ENCODE measurements at regions not wholly inside any gene's neighbourhood (a gene's known extent, or its start where the extent isn't known, plus 50 kb on each side); places are given as distances from the start of the nearest gene placed in this dataset.

- no peak for DNase-seq (ENCODE audit: low spot score)
- TF ChIP-seq CTCF (IDR thresholded peaks at IDR 0.05), result no peak
- no peak overlapping the region for H3K27ac ChIP-seq
- H3K4me3 ChIP-seq, result no peak overlapping the region
Measured at GRCh38 chr10:3682745-3683144, 102.3 kb downstream of the KLF6 start.

GRCh38 chr10:3681642-3682554 lies 103.1 kb downstream of the KLF6 start:
- Histone ChIP-seq H3K4me3 (no peak overlapping the region), H3K27ac (no peak overlapping the region)
- DNase-seq (ENCODE audit: low spot score), result no peak
- TF ChIP-seq CTCF (IDR thresholded peaks at IDR 0.05), result no peak

- Histone ChIP-seq H3K4me3 (no peak overlapping the region), H3K27ac (no peak overlapping the region)
- DNase-seq (ENCODE audit: low spot score), result no peak
- no peak for TF ChIP-seq CTCF (IDR thresholded peaks at IDR 0.05)
Measured at GRCh38 chr10:3679950-3680629, 104.9 kb downstream of the KLF6 start.

GRCh38 chr10:3678629-3679227 lies 106.3 kb downstream of the KLF6 start:
- H3K27ac ChIP-seq, result no peak overlapping the region
- DNase-seq (ENCODE audit: low spot score), result no peak
- TF ChIP-seq CTCF (IDR thresholded peaks at IDR 0.05), result no peak
- no peak overlapping the region for H3K4me3 ChIP-seq

- Histone ChIP-seq H3K27ac (no peak overlapping the region), H3K4me3 (no peak overlapping the region)
- no peak for DNase-seq (ENCODE audit: low spot score)
- TF ChIP-seq CTCF (IDR thresholded peaks at IDR 0.05), result no peak
Measured at GRCh38 chr10:3676564-3676963, 108.4 kb downstream of the KLF6 start.

- no peak for TF ChIP-seq CTCF (IDR thresholded peaks at IDR 0.05)
- Histone ChIP-seq H3K27ac (no peak overlapping the region), H3K4me3 (no peak overlapping the region)
- no peak for DNase-seq (ENCODE audit: low spot score)
Measured at GRCh38 chr10:3672220-3672619, 112.8 kb downstream of the KLF6 start.
